ENCODE measurements at regions not wholly inside any gene's neighbourhood (a gene's known extent, or its start where the extent isn't known, plus 50 kb on each side); places are given as distances from the start of the nearest gene placed in this dataset.

GRCh38 chr20:11132819-11133415 is 459.1 kb upstream of the JAG1 start:
- H3K9me3 Mint-ChIP-seq: no peaks in the 10 kb centered on the region
- no peaks in the 10 kb centered on the region for H3K27me3 Mint-ChIP-seq (ENCODE audit: low read depth)
- H3K4me3 Mint-ChIP-seq: no peak overlapping the region
- H3K27ac Mint-ChIP-seq: peak overlapping the region in 1 of 3 experiments; percentile 85
- H3K4me1 Mint-ChIP-seq: peaks cover 9% of the 10 kb centered on the region
- H3K36me3 Mint-ChIP-seq (ENCODE audit: low read depth): no peaks in the 10 kb centered on the region
- TF ChIP-seq CTCF (IDR thresholded peaks at IDR 0.05; ENCODE audit: unreplicated experiment in 3 of 3): no peak

DNA sequence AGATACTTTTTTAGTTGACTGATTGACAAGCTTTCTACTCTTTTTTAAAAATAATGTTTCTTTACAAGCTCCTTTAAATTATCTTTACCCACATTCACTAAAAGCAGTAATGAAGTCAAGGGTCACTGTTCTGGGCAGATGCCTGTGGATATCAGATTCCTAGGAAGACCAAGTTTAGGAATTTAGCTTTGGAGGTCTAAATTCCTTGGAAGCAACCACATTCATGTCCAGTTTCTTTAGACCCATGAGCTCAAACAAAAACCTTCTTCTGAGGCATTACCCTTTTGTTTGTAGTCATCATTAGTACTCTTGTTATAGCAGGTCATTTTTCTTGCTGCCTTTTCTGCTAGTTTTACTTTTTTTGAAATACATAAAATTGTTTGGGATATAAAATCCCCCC is 462.9 kb upstream of the JAG1 start:
- Mint-ChIP-seq H3K9me3 (peaks cover 2% of the 10 kb centered on the region), H3K4me1 (no peaks in the 10 kb centered on the region), H3K27ac (no peak overlapping the region), H3K27me3 (ENCODE audit: low read depth) (peaks cover 3% of the 10 kb centered on the region), H3K4me3 (no peak overlapping the region), H3K36me3 (ENCODE audit: low read depth) (no peaks in the 10 kb centered on the region)
- TF ChIP-seq CTCF (IDR thresholded peaks at IDR 0.05; ENCODE audit: unreplicated experiment in 3 of 3): no peak

DNA sequence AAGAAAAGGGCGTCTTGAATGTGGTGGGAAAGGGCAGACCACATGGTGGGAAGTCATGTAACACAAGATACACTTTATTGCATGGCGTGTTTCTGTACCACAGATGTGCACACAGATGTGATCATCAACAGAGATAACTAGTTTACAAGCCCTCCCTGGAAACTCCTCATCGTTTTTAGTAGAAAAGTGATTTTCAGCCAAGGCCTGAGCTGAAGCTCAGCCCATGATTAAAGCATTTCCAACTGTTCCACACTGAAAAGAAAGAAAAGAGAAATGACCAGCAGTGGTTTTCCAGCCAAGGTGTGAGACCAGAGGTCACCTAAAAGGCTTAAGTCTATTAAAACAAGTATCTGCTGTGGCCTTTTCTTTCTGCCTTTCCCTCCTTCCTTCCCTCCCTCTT is 463.9 kb upstream of the JAG1 start:
- TF ChIP-seq CTCF (IDR thresholded peaks at IDR 0.05; ENCODE audit: unreplicated experiment in 3 of 3): no peak
- H3K9me3 Mint-ChIP-seq: peaks cover 5% of the 10 kb centered on the region
- H3K4me3 Mint-ChIP-seq: no peak overlapping the region
- H3K4me1 Mint-ChIP-seq: no peaks in the 10 kb centered on the region
- no peak overlapping the region for H3K27ac Mint-ChIP-seq
- no peaks in the 10 kb centered on the region for H3K36me3 Mint-ChIP-seq (ENCODE audit: low read depth)
- peaks cover 3% of the 10 kb centered on the region for H3K27me3 Mint-ChIP-seq (ENCODE audit: low read depth)

- H3K27ac Mint-ChIP-seq: no peak overlapping the region
- no peaks in the 10 kb centered on the region for H3K36me3 Mint-ChIP-seq (ENCODE audit: low read depth)
- no peak overlapping the region for H3K4me3 Mint-ChIP-seq
- peaks cover 5% of the 10 kb centered on the region for H3K9me3 Mint-ChIP-seq
- no peak for TF ChIP-seq CTCF (IDR thresholded peaks at IDR 0.05; ENCODE audit: unreplicated experiment in 3 of 3)
- H3K27me3 Mint-ChIP-seq (ENCODE audit: low read depth): peaks cover 3% of the 10 kb centered on the region
- H3K4me1 Mint-ChIP-seq: peaks cover 7% of the 10 kb centered on the region
Observed at GRCh38 chr20:11140359-11140758, 466.6 kb upstream of the JAG1 start.

DNA sequence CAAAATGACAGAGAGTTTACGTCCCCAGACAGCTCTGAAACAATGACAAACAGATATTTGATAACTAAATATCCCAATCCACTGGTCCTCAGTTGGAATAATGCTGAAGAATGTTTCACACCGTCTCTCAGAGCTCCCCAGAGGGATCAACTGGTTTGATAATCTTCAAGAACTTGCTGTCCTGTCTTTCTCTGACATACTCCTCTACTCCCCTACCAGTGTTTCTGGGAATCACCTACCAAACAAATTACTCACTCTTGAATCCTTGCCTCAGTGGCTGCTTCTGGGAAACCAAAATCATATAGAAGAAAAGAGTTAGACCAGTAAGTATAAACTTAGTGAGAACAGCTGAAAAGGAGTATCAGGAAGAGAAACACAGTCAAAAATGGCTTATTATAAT is 469.7 kb upstream of the JAG1 start:
- TF ChIP-seq CTCF (IDR thresholded peaks at IDR 0.05; ENCODE audit: unreplicated experiment in 3 of 3): no peak
- Mint-ChIP-seq H3K27me3 (ENCODE audit: low read depth) (peaks cover 3% of the 10 kb centered on the region), H3K36me3 (ENCODE audit: low read depth) (no peaks in the 10 kb centered on the region)

More for the DNA sequence above, 469.7 kb upstream of the JAG1 start:
- Mint-ChIP-seq H3K4me1 (peaks cover 7% of the 10 kb centered on the region), H3K9me3 (peaks cover 5% of the 10 kb centered on the region), H3K4me3 (no peak overlapping the region), H3K27ac (no peak overlapping the region)

Data from nephron (organoid).